ENCODE measurements at regions not wholly inside any gene's neighbourhood (a gene's known extent, or its start where the extent isn't known, plus 50 kb on each side); places are given as distances from the start of the nearest gene placed in this dataset.

- TF ChIP-seq TBP (IDR thresholded peaks at IDR 0.05; ENCODE audit: low read depth, low read length): no peak
- TF ChIP-seq RFX5 (IDR thresholded peaks at IDR 0.05; ENCODE audit: borderline replicate concordance, low read depth, low read length): no peak
- TF ChIP-seq POLR2A (IDR thresholded peaks at IDR 0.05; ENCODE audit: control extremely low read depth in 1 of 2, low read depth in 2 of 2, low read length in 2 of 2): no peak
- no peak for TF ChIP-seq SIRT6 (IDR thresholded peaks at IDR 0.05; ENCODE audit: low read length)
- no peak for TF ChIP-seq KDM5A (IDR thresholded peaks at IDR 0.05; ENCODE audit: low read length)
These were observed 806.1 kb upstream of the LRATD1 start (continued) for GRCh38 chr2:13826314-13826853.

All from H1 (cell line).